ENCODE measurements at regions not wholly inside any gene's neighbourhood (a gene's known extent, or its start where the extent isn't known, plus 50 kb on each side); places are given as distances from the start of the nearest gene placed in this dataset.

DNA sequence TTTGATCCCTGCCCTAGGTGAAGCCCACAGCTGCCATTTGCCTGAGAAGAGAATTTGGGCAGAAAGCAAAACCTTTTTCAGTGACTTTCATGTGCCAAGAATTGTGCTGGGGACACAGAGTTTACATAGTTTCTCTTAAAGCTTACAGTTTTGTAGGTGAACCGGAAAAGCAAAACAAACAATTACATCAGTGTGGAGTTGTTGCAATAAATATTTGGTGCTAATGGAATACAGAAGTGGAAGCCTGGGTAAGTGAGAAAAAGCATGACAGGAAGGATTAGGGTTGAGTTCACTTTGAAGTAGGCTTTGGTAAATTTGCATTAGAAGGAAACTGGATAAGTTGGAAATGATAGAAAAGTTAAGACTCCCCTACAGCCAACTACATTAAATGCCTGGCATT, 82.7 kb downstream of the RASSF10 start:
- Histone ChIP-seq H3K27ac (ENCODE audit: low read depth, low read length) (no peak overlapping the region), H3K4me1 (ENCODE audit: insufficient read depth, low read length) (no peaks in the 10 kb centered on the region)

DNA sequence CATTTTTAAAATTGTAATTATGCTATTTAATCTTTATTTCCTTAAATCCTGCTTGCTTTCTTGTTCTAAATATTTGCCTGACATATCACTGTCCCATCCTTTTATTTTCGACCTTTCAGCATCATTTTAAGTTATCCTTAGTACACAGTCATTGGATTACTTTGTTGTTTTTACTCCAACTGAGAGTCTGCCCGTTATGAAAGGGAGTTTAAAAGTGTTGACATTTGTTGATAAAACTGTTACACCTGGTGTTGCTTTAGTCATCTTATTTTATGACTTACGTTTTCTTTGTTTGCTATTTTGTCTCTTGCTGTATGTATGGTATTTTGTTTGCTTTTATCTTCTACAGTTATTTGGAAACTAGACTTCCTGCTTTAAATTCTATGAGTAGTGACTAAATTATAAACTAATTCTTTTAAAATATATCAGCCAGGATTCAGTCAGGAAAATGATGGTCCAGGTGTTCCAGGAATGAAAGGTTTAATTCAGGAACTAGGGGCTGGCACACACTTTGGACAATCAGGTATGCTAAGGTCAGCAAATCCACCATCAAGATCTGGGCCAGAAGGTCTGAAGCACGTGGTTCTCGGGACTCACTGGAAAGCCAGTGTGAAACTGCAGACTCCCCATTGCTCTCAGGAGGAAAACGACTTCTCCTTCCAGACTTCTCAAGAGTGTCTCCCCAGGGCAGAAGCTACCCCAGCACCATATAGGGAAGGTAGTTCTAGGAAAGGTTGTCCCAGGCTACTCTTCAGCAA, 86.0 kb downstream of the RASSF10 start:
- no peaks in the 10 kb centered on the region for H3K27me3 ChIP-seq (ENCODE audit: control insufficient read depth in 1 of 2, insufficient read depth in 2 of 2, low read length in 2 of 2)
- H3K4me1 ChIP-seq (ENCODE audit: insufficient read depth, low read length) = no peaks in the 10 kb centered on the region
- H3K9ac ChIP-seq (ENCODE audit: low read length) = no peak overlapping the region
- no peaks in the 10 kb centered on the region for H3K9me3 ChIP-seq (ENCODE audit: low read length)
- no peak overlapping the region for H3K27ac ChIP-seq (ENCODE audit: low read depth, low read length)
- no peak overlapping the region for H3K4me3 ChIP-seq (ENCODE audit: low read depth in 1 of 2, low read length in 2 of 2)
- no peaks in the 10 kb centered on the region for H3K36me3 ChIP-seq (ENCODE audit: insufficient read depth, low read length)

More for the DNA sequence above, 82.7 kb downstream of the RASSF10 start:
- H3K9ac ChIP-seq (ENCODE audit: low read length) = no peak overlapping the region
- H3K9me3 ChIP-seq (ENCODE audit: low read length) = no peaks in the 10 kb centered on the region
- no peaks in the 10 kb centered on the region for H3K27me3 ChIP-seq (ENCODE audit: control insufficient read depth in 1 of 2, insufficient read depth in 2 of 2, low read length in 2 of 2)
- no peak overlapping the region for H3K4me3 ChIP-seq (ENCODE audit: low read depth in 1 of 2, low read length in 2 of 2)
- H3K36me3 ChIP-seq (ENCODE audit: insufficient read depth, low read length) = no peaks in the 10 kb centered on the region

DNA sequence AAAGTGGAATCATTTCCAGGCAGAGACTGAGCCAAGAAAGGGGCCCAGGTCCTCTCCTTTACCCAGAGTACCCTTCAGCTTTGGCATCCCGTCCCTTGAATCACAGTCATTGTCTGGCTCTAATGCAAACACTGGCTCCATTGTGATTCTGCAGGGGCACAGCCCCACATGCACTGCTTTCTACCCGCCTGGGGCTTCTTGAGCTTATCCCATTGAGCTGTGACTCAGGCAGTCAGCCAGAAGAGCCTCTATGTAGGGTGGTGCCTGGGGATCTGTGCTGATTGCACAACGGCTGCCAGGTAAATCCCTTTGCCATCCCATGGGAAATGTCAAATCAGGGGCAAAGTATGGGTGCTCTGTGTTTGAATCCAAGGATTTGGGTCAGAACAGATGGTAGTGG, 88.9 kb downstream of the RASSF10 start:
- Histone ChIP-seq H3K4me3 (ENCODE audit: low read depth in 1 of 2, low read length in 2 of 2) (no peak overlapping the region), H3K36me3 (ENCODE audit: insufficient read depth, low read length) (no peaks in the 10 kb centered on the region), H3K9me3 (ENCODE audit: low read length) (no peaks in the 10 kb centered on the region), H3K4me1 (ENCODE audit: insufficient read depth, low read length) (no peaks in the 10 kb centered on the region), H3K27me3 (ENCODE audit: control insufficient read depth in 1 of 2, insufficient read depth in 2 of 2, low read length in 2 of 2) (no peaks in the 10 kb centered on the region), H3K27ac (ENCODE audit: low read depth, low read length) (no peak overlapping the region), H3K9ac (ENCODE audit: low read length) (no peak overlapping the region)

DNA sequence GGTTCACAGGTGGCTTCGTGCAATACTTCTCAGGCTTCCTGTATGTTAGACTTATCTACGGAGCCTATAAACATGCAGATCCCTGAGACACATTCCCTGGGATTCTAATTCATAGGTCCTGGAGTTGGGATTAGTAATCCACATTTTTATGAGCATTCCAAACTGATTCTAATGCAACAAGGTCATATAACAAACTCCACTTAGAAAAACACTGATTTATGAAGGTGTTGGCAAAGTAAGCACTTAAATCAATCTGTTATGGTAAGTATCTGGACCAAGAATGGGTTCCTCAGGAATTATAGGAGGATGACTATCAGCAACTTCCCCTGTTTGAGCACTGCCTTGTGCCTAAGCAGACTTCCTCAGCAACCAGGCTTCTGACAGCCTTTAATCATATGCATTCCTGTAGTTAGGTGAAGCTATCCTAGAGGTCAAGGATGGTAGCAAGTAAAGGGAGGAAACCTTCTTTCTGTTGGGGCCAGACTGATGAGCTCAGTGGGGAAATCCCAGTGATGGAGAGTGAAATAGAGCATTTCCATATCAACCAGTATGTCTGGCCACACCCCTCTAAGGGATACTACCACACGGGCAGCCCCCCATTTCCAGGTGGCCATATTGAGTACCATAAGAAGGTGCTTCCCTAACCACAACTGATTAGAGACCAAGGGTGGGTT, 89.6 kb downstream of the RASSF10 start:
- Histone ChIP-seq H3K27ac (ENCODE audit: low read depth, low read length) (no peak overlapping the region), H3K9me3 (ENCODE audit: low read length) (no peaks in the 10 kb centered on the region), H3K4me3 (ENCODE audit: low read depth in 1 of 2, low read length in 2 of 2) (no peak overlapping the region), H3K27me3 (ENCODE audit: control insufficient read depth in 1 of 2, insufficient read depth in 2 of 2, low read length in 2 of 2) (no peaks in the 10 kb centered on the region), H3K36me3 (ENCODE audit: insufficient read depth, low read length) (no peaks in the 10 kb centered on the region), H3K9ac (ENCODE audit: low read length) (no peak overlapping the region), H3K4me1 (ENCODE audit: insufficient read depth, low read length) (no peaks in the 10 kb centered on the region)

DNA sequence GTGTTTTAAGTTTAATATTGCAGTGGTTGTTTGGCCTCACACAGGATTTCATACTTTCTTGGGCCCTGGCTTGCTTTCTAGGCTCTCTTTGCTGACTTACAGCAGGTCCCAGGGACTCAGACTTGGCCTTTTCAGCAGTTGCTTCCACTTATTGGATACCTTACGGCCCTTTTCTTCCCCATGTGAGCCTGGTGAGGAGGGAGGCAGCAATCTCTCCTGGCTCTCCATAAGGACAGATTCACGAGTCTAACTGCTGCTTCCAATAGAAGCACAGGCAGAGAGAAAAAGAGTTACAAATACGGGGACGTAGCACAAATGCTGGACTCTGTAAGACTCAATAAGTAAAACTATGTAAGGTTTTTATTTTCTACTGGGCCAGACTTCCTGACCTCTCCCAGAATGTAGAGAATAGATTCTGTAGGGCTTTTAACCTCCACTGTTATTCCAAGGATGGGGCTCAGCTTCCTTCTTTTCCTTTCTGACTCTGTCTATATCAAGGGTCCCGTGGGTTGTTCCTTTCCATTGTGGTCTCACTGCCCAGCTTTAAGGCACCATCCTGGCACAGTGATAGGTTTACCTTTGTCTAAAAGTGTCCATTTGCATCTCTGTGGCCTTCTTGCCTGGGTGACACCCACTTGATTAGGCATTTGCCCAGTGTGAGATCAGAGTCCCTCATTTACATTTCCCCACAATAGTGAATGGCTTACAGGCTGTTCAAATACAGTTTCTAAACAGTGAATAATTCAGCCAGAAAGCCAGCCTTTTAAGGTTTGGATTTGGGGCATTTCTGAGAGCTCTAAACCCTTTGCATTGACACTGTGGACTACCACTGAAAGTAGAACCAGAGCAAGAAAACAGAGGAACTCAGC, 92.8 kb downstream of the RASSF10 start:
- no peak overlapping the region for H3K9ac ChIP-seq (ENCODE audit: low read length)

DNA sequence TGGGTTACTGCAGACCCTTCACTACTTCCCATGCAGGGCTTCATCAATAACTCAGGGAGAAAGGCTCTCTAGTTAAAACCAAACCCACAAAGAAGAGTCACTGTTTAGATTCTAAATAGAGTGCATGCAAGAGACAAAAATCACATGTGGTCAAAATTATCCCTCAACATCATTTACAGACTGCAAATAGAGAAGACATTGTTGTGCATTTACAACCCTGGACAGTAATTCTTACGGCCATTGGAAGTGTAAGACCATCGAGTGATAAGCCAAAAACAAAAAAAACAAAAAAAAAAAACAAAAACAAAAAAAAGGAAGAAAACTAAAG, 93.4 kb downstream of the RASSF10 start:
- Histone ChIP-seq H3K27me3 (ENCODE audit: control insufficient read depth in 1 of 2, insufficient read depth in 2 of 2, low read length in 2 of 2) (no peaks in the 10 kb centered on the region), H3K27ac (ENCODE audit: low read depth, low read length) (no peak overlapping the region), H3K9ac (ENCODE audit: low read length) (no peak overlapping the region), H3K4me3 (ENCODE audit: low read depth in 1 of 2, low read length in 2 of 2) (no peak overlapping the region), H3K4me1 (ENCODE audit: insufficient read depth, low read length) (no peaks in the 10 kb centered on the region), H3K9me3 (ENCODE audit: low read length) (no peaks in the 10 kb centered on the region), H3K36me3 (ENCODE audit: insufficient read depth, low read length) (no peaks in the 10 kb centered on the region)

More for the DNA sequence above, 92.8 kb downstream of the RASSF10 start:
- Histone ChIP-seq H3K9me3 (ENCODE audit: low read length) (no peaks in the 10 kb centered on the region), H3K4me1 (ENCODE audit: insufficient read depth, low read length) (no peaks in the 10 kb centered on the region), H3K27ac (ENCODE audit: low read depth, low read length) (no peak overlapping the region), H3K27me3 (ENCODE audit: control insufficient read depth in 1 of 2, insufficient read depth in 2 of 2, low read length in 2 of 2) (no peaks in the 10 kb centered on the region), H3K4me3 (ENCODE audit: low read depth in 1 of 2, low read length in 2 of 2) (no peak overlapping the region), H3K36me3 (ENCODE audit: insufficient read depth, low read length) (no peaks in the 10 kb centered on the region)

DNA sequence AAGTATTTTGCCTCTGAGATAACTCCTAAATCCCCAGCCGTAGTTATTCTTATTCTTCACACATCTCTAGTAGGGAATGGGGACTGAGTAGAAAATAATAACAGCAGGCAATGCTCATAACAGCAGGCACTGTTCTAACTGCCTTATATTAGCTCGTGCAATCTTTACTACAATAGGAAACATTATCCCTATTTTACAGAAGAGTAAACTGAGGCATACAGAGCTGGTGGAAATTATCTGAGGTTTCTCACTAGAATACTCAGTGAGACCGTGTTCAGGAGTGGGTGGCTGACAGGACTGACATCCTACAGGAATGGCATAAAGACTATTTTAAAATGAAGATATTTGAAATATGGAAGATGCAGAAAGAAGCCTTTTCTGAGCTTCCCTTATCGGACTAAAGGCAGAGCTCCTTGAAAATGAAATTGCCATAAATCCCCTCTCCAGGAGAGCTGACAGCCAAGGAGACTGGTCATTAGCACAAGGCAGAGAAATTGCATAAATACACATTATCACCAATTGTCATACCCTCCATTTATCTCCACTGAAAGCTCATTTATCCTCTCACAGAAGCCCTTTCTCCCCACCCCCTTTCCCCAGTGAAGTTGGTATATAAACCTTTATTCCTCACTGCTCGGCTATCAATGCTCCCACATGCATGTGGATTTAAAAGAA, 93.9 kb downstream of the RASSF10 start:
- Histone ChIP-seq H3K9ac (ENCODE audit: low read length) (no peak overlapping the region), H3K36me3 (ENCODE audit: insufficient read depth, low read length) (no peaks in the 10 kb centered on the region), H3K4me3 (ENCODE audit: low read depth in 1 of 2, low read length in 2 of 2) (no peak overlapping the region), H3K4me1 (ENCODE audit: insufficient read depth, low read length) (no peaks in the 10 kb centered on the region), H3K27ac (ENCODE audit: low read depth, low read length) (no peak overlapping the region), H3K9me3 (ENCODE audit: low read length) (no peaks in the 10 kb centered on the region), H3K27me3 (ENCODE audit: control insufficient read depth in 1 of 2, insufficient read depth in 2 of 2, low read length in 2 of 2) (no peaks in the 10 kb centered on the region)

DNA sequence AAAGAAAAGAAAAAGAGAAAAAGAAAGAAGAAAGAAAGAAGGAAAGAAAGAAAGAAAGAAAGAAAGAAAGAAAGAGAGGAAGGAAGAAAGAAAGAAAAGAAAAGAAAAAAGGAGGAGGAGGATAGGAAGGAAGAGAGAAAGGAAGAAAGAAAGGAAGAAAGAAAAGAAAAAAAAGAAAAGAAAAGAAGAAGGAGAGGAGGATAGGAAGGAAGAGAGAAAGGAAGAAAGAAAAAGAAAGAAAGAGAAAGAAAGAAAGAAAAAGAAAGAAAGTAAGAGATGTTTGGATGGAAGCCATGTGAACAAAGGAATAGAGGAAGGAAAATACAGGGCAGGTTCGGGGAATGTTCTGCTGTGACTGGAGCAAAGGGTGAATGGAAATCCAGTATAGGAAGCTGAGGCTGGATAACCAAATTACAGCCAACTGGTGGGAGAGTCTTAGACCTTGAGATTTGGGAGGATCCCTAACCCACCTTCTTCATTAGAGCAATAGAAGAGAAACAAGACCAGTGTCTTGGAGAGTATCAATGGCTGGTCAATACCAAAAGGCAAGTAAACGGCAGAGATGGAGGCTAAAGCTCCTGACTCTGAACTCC, 94.9 kb downstream of the RASSF10 start:
- no peak overlapping the region for H3K27ac ChIP-seq (ENCODE audit: low read depth, low read length)
- no peak overlapping the region for H3K9ac ChIP-seq (ENCODE audit: low read length)
- H3K4me3 ChIP-seq (ENCODE audit: low read depth in 1 of 2, low read length in 2 of 2) = no peak overlapping the region
- no peaks in the 10 kb centered on the region for H3K36me3 ChIP-seq (ENCODE audit: insufficient read depth, low read length)
- no peaks in the 10 kb centered on the region for H3K9me3 ChIP-seq (ENCODE audit: low read length)
- no peaks in the 10 kb centered on the region for H3K4me1 ChIP-seq (ENCODE audit: insufficient read depth, low read length)
- H3K27me3 ChIP-seq (ENCODE audit: control insufficient read depth in 1 of 2, insufficient read depth in 2 of 2, low read length in 2 of 2) = no peaks in the 10 kb centered on the region

DNA sequence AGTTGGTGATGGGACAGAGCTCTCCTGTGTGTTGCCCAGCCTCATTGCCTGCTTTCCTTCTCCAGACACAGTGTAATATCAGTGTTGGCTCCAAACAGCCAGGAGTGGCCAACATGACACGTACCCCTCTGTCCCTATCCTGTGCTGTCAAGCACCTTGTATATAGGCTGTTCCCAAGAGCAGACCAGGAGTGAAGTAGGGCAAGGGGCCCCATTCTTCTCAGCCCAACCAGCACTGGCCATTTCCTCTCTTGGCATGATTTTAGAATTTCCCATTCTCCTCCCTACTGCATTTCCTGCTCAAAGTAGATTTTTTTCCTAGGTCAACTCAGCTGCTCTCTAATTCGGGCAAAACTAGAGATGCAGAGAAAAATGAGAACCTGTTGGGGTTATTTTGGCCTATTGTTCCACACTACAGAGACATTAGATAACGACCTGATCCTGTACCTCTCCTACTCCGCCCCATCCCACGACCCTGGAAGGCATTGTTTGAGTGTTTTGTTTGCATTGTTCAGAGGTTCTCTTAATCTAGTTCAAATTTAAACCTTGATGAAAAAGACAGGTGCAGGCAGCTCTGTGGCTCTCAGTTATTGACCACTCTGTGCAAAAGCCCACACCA, 95.6 kb downstream of the RASSF10 start:
- no peak overlapping the region for H3K27ac ChIP-seq (ENCODE audit: low read depth, low read length)
- H3K4me1 ChIP-seq (ENCODE audit: insufficient read depth, low read length) = no peaks in the 10 kb centered on the region

DNA sequence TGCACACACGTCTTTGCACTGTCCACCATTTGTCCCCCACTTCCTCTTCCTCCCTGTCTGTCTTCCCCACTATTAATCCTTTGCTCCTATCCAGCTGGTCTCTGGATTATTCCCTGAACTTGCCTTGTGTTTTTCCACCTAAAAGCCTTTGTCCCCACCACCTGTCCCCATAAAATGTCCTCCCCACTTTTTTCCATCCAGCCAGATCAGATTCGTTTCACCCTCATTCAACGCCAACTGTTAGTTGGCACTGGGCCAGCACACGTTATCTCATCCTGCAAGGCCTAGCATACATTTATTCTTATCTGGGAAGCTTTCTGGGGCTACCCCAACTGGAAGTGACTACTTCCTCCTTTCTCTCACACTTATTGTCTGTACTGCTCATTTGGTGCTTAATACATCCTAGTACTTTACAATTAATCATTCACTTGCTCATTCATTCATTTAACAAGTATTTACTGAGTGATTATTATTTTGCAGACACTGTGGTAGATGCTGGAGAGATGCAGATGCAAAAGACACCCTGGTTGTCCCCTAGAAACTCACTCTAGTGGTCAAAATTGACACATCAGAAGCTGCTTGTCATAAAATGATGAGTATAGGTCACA, 96.2 kb downstream of the RASSF10 start:
- no peak overlapping the region for H3K4me3 ChIP-seq (ENCODE audit: low read depth in 1 of 2, low read length in 2 of 2)
- no peaks in the 10 kb centered on the region for H3K4me1 ChIP-seq (ENCODE audit: insufficient read depth, low read length)
- no peaks in the 10 kb centered on the region for H3K36me3 ChIP-seq (ENCODE audit: insufficient read depth, low read length)
- H3K27me3 ChIP-seq (ENCODE audit: control insufficient read depth in 1 of 2, insufficient read depth in 2 of 2, low read length in 2 of 2) = no peaks in the 10 kb centered on the region
- H3K9ac ChIP-seq (ENCODE audit: low read length) = no peak overlapping the region
- H3K27ac ChIP-seq (ENCODE audit: low read depth, low read length) = no peak overlapping the region
- no peaks in the 10 kb centered on the region for H3K9me3 ChIP-seq (ENCODE audit: low read length)

More for the DNA sequence above, 95.6 kb downstream of the RASSF10 start:
- Histone ChIP-seq H3K27me3 (ENCODE audit: control insufficient read depth in 1 of 2, insufficient read depth in 2 of 2, low read length in 2 of 2) (no peaks in the 10 kb centered on the region), H3K9me3 (ENCODE audit: low read length) (no peaks in the 10 kb centered on the region), H3K36me3 (ENCODE audit: insufficient read depth, low read length) (no peaks in the 10 kb centered on the region), H3K9ac (ENCODE audit: low read length) (no peak overlapping the region), H3K4me3 (ENCODE audit: low read depth in 1 of 2, low read length in 2 of 2) (no peak overlapping the region)
